SK-N-SH (cell line): ENCODE measurements at regions not wholly inside any gene's neighbourhood (a gene's known extent, or its start where the extent isn't known, plus 50 kb on each side); places are given as distances from the start of the nearest gene placed in this dataset.

Experiments
- CTCF ChIA-PET: fragments of 300-600, 350-600 bp; formaldehyde crosslinking; extraction: SDS; loops from one replicate; lab custom pipeline; 2021; lab: Yijun Ruan, JAX
- POLR2A ChIA-PET: fragments of 350-600 bp; sonication (Branson Sonifier 250); formaldehyde crosslinking; extraction: SDS; loops from one replicate; lab custom pipeline; 2020; ENCODE audit warnings: antibody characterized with exemption, inconsistent platforms; lab: Yijun Ruan, JAX
- DNase-seq: peaks from one replicate; pipeline ENCODE4 v3.0.0; 2012
- H2AFZ ChIP-seq: fragments of 200-600 bp; sonication (generic); 2 replicates; pipeline ENCODE4 v1.8.1; 2016; ENCODE audit warnings: antibody characterized with exemption, mild to moderate bottlenecking, low read depth
- H3F3A ChIP-seq: fragments of 200-600 bp; sonication (generic); replicated peaks from 2 replicates; pipeline ENCODE3; 2016; ENCODE audit warnings: antibody characterized with exemption, mild to moderate bottlenecking; ENCODE audit not compliant: insufficient read depth
- H3K27ac ChIP-seq, 2 experiments: fragments of 200-500 bp in 1 of 2; fragments of 200-600 bp in 1 of 2; sonication (Bioruptor generic) in 1 of 2; sonication (generic), shearing (Covaris generic) in 1 of 2; 2 replicates each; pipeline versions ENCODE4 v1.5.1 to v1.6.1; 2014 to 2016; ENCODE audit warnings: low read depth in 2 of 2, inconsistent platforms in 1 of 2, low read length in 1 of 2, mild to moderate bottlenecking in 1 of 2, mixed read lengths in 1 of 2
- H3K27me3 ChIP-seq: fragments of 200-600 bp; sonication (generic), shearing (Covaris generic); 2 replicates; pipeline ENCODE4 v1.6.1; 2016; ENCODE audit warnings: mixed run types; ENCODE audit not compliant: insufficient read depth
- H3K36me3 ChIP-seq, 2 experiments: fragments of 200-500 bp in 1 of 2; fragments of 200-600 bp in 1 of 2; sonication (Bioruptor generic) in 1 of 2; sonication (generic) in 1 of 2; replicated peaks in 1 of 2; 2 replicates each; pipeline versions ENCODE3 to v1.5.1; 2014 to 2016; ENCODE audit warnings: low read length in 1 of 2, mild to moderate bottlenecking in 1 of 2; ENCODE audit not compliant: insufficient read depth in 2 of 2, control insufficient read depth in 1 of 2
- H3K4me1 ChIP-seq, 2 experiments: fragments of 200-500 bp in 1 of 2; fragments of 200-600 bp in 1 of 2; sonication (Bioruptor generic) in 1 of 2; sonication (generic), shearing (Covaris generic) in 1 of 2; 2 replicates each; pipeline versions ENCODE4 v1.5.1 to v1.6.1; 2014 to 2016; ENCODE audit warnings: low read depth in 1 of 2, low read length in 1 of 2, mixed run types in 1 of 2; ENCODE audit not compliant: insufficient read depth in 2 of 2, control insufficient read depth in 1 of 2
- H3K4me2 ChIP-seq: fragments of 200-600 bp; sonication (generic), shearing (Covaris generic); 2 replicates; pipeline ENCODE4 v1.6.1; 2017; ENCODE audit warnings: mixed run types
- H3K4me3 ChIP-seq, 2 experiments: fragments of 200-500 bp in 1 of 2; fragments of 200-600 bp in 1 of 2; sonication (Bioruptor generic) in 1 of 2; sonication (generic), shearing (Covaris generic) in 1 of 2; 2 replicates each; pipeline versions ENCODE4 v1.5.1 to v1.8.1; 2014 to 2016; ENCODE audit warnings: low read depth in 2 of 2, inconsistent platforms in 1 of 2, low read length in 1 of 2, mild to moderate bottlenecking in 1 of 2, mixed read lengths in 1 of 2, moderate library complexity in 1 of 2
- H3K79me2 ChIP-seq: fragments of 200-600 bp; sonication (generic); 2 replicates; pipeline ENCODE4 v1.8.1; 2017; ENCODE audit warnings: mild to moderate bottlenecking; ENCODE audit not compliant: insufficient read depth
- H3K9ac ChIP-seq: fragments of 200-600 bp; sonication (generic); 2 replicates; pipeline ENCODE4 v1.6.1; 2017; ENCODE audit warnings: mixed run types
- H3K9me2 ChIP-seq: fragments of 200-600 bp; sonication (generic); 2 replicates; pipeline ENCODE4 v1.6.1; 2017; ENCODE audit warnings: mixed run types
- H3K9me3 ChIP-seq: fragments of 200-600 bp; sonication (generic); 2 replicates; pipeline ENCODE4 v1.6.1; 2017; ENCODE audit warnings: mixed run types, mild to moderate bottlenecking, moderate library complexity
- H4K20me1 ChIP-seq: fragments of 200-600 bp; sonication (generic); 2 replicates; pipeline ENCODE4 v1.6.1; 2017; ENCODE audit warnings: mild to moderate bottlenecking, mixed run types; ENCODE audit not compliant: insufficient read depth
- CHD2 ChIP-seq: fragments of 150-350 bp; IDR thresholded peaks from 2 replicates; pipeline ENCODE4 v1.6.1; 2018; ENCODE audit warnings: low read length; ENCODE audit not compliant: partially characterized antibody
- FOXM1 ChIP-seq: IDR thresholded peaks from 2 replicates; pipeline ENCODE4 v1.4.0; 2012; ENCODE audit warnings: low read depth, mild to moderate bottlenecking
- JUND ChIP-seq: IDR thresholded peaks from 2 replicates; pipeline ENCODE4 v1.4.0; 2012
- PBX3 ChIP-seq: IDR thresholded peaks from 2 replicates; pipeline ENCODE4; 2012
- POLR2AphosphoS5 ChIP-seq: IDR thresholded peaks from 2 replicates; pipeline ENCODE4 v1.6.1; 2012; ENCODE audit warnings: low read depth, low read length
- RAD21 ChIP-seq: IDR thresholded peaks from 2 replicates; pipeline ENCODE4 v1.6.1; 2012; ENCODE audit warnings: mild to moderate bottlenecking, low read length
- REST ChIP-seq: IDR thresholded peaks from 2 replicates; pipeline ENCODE4 v1.6.1; 2012; ENCODE audit warnings: mild to moderate bottlenecking, low read depth, low read length, moderate library complexity
- SIN3A ChIP-seq: IDR thresholded peaks from 2 replicates; pipeline ENCODE4 v1.6.1; 2012; ENCODE audit warnings: low read depth, mild to moderate bottlenecking, low read length, moderate library complexity, borderline replicate concordance
- TAF1 ChIP-seq: IDR thresholded peaks from 2 replicates; pipeline ENCODE4 v1.6.1; 2012; ENCODE audit warnings: low read depth, mild to moderate bottlenecking, low read length, moderate library complexity, borderline replicate concordance
- TCF12 ChIP-seq: IDR thresholded peaks from 2 replicates; pipeline ENCODE4 v1.4.0; 2012
- USF1 ChIP-seq: IDR thresholded peaks from 2 replicates; pipeline ENCODE4 v1.4.0; 2012; ENCODE audit warnings: low read depth, borderline replicate concordance
- YY1 ChIP-seq: IDR thresholded peaks from 2 replicates; pipeline ENCODE4 v1.4.0; 2012; ENCODE audit warnings: low read depth, mild to moderate bottlenecking
- WGBS: methylation state at CpG from one replicate; pipeline ENCODE4 v1.1.6; 2017; ENCODE audit warnings: low lambda C conversion rate; 5-methylcytosine and 5-hydroxymethylcytosine counted together
- TF ChIP-seq, protein P1 (sequence below): fragments of 150-350 bp; IDR thresholded peaks from 2 replicates; pipeline ENCODE4 v1.6.1; 2017; ENCODE audit warnings: antibody characterized with exemption, low read length, low read depth, borderline replicate concordance
- TF ChIP-seq, protein P2 (sequence below): IDR thresholded peaks from 2 replicates; pipeline ENCODE4 v1.4.0; 2012; ENCODE audit warnings: low read depth, borderline replicate concordance
- TF ChIP-seq, protein P3 (sequence below): IDR thresholded peaks from 2 replicates; pipeline ENCODE4 v1.4.0; 2012; ENCODE audit warnings: low read depth

DNA sequence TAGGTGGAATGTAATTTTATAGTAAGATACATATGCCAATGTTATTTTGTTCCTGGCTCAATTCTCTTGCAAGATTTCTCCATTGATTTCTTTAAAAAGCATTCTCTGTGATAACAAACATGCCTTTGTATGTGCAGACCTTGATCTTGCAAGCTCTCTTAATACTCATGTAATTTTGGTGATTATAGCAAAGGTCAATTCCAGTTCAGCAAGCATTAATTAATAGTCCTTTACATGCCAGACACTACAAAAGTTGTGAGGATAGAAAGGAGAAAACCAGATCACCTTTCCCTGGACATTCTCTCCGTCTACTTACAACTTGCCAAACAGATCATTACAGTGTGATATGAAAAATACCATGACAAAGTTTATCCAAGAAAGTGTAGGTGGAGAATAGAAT, 173.7 kb upstream of the DOK6 start:
- no peak overlapping the region for H3K27ac ChIP-seq
- no peak overlapping the region for H3K4me2 ChIP-seq
- no peaks in the 10 kb centered on the region for H3K79me2 ChIP-seq
- no peaks in the 10 kb centered on the region for H3K9me3 ChIP-seq
- no peaks in the 10 kb centered on the region for H3K9me2 ChIP-seq
- POLR2A ChIA-PET = no interaction called here
- TF ChIP-seq TCF12 (no peak), TAF1 (no peak), JUND (no peak), FOXM1 (no peak), POLR2AphosphoS5 (no peak), CHD2 (no peak), SIN3A (no peak), YY1 (no peak), REST (no peak)
- TF ChIP-seq, protein P1, sequence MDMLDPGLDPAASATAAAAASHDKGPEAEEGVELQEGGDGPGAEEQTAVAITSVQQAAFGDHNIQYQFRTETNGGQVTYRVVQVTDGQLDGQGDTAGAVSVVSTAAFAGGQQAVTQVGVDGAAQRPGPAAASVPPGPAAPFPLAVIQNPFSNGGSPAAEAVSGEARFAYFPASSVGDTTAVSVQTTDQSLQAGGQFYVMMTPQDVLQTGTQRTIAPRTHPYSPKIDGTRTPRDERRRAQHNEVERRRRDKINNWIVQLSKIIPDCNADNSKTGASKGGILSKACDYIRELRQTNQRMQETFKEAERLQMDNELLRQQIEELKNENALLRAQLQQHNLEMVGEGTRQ = no peak
- TF ChIP-seq, protein P2, sequence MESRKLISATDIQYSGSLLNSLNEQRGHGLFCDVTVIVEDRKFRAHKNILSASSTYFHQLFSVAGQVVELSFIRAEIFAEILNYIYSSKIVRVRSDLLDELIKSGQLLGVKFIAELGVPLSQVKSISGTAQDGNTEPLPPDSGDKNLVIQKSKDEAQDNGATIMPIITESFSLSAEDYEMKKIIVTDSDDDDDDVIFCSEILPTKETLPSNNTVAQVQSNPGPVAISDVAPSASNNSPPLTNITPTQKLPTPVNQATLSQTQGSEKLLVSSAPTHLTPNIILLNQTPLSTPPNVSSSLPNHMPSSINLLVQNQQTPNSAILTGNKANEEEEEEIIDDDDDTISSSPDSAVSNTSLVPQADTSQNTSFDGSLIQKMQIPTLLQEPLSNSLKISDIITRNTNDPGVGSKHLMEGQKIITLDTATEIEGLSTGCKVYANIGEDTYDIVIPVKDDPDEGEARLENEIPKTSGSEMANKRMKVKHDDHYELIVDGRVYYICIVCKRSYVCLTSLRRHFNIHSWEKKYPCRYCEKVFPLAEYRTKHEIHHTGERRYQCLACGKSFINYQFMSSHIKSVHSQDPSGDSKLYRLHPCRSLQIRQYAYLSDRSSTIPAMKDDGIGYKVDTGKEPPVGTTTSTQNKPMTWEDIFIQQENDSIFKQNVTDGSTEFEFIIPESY = no peak
- TF ChIP-seq, all 33 proteins: peak for 0
- CTCF ChIA-PET = no interaction called here
- H3K27me3 ChIP-seq = no peaks in the 10 kb centered on the region
- no peak for DNase-seq
- no peaks in the 10 kb centered on the region for H3K36me3 ChIP-seq
- H3K9ac ChIP-seq = no peak overlapping the region
- 77% methylated on average over 1 of the region's 1 CpG for WGBS
- no peaks in the 10 kb centered on the region for H3K4me1 ChIP-seq
- no peak overlapping the region for H2AFZ ChIP-seq
- no peak overlapping the region for H3K4me3 ChIP-seq
- H3F3A ChIP-seq = no peaks in the 10 kb centered on the region
- no peaks in the 10 kb centered on the region for H4K20me1 ChIP-seq

- Histone ChIP-seq H3K9me2 (no peaks in the 10 kb centered on the region), H3K27me3 (no peaks in the 10 kb centered on the region), H3K27ac (no peak overlapping the region), H3K36me3 (no peaks in the 10 kb centered on the region), H3K9me3 (no peaks in the 10 kb centered on the region), H2AFZ (no peak overlapping the region), H3K9ac (no peak overlapping the region), H3K79me2 (no peaks in the 10 kb centered on the region), H3K4me3 (no peak overlapping the region), H4K20me1 (no peaks in the 10 kb centered on the region), H3F3A (no peaks in the 10 kb centered on the region), H3K4me1 (no peaks in the 10 kb centered on the region), H3K4me2 (no peak overlapping the region)
- no peak for DNase-seq
- ChIA-PET CTCF (interaction anchor here (1.4 kb wide), 1 partner anchor 11 kb away, joined by 3 read pairs; no protein-coding TSS in a partner anchor), POLR2A (no interaction called here)
- 80% methylated on average over 8 of the region's 8 CpGs for WGBS
- TF ChIP-seq TCF12 (no peak), RAD21 (no peak), PBX3 (no peak), USF1 (no peak), SIN3A (no peak), REST (no peak), POLR2AphosphoS5 (no peak)
- TF ChIP-seq, protein P3, sequence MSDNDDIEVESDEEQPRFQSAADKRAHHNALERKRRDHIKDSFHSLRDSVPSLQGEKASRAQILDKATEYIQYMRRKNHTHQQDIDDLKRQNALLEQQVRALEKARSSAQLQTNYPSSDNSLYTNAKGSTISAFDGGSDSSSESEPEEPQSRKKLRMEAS = no peak
These were observed 170.5 kb upstream of the DOK6 start for GRCh38 chr18:69230204-69230603.
